ENCODE measurements at regions not wholly inside any gene's neighbourhood (a gene's known extent, or its start where the extent isn't known, plus 50 kb on each side); places are given as distances from the start of the nearest gene placed in this dataset.

GRCh38 chr7:156109988-156110387 lies 297.7 kb upstream of the SHH start:
- TF ChIP-seq JUN (IDR thresholded peaks at IDR 0.05; ENCODE audit: borderline replicate concordance, insufficient read depth, insufficient read length, low read depth) (no peak), EZH2 (IDR thresholded peaks at IDR 0.05; ENCODE audit: borderline replicate concordance, low read depth, low read length, severe bottlenecking) (no peak), POLR2A (IDR thresholded peaks at IDR 0.05; ENCODE audit: low read depth, low read length) (no peak), POLR2AphosphoS5 (IDR thresholded peaks at IDR 0.05; ENCODE audit: insufficient read depth, low read depth, low read length) (no peak), MAX (IDR thresholded peaks at IDR 0.05; ENCODE audit: insufficient read depth, insufficient read length) (no peak), GATA2 (IDR thresholded peaks at IDR 0.05; ENCODE audit: insufficient read depth, insufficient read length, low read depth, low read length) (no peak), FOS (IDR thresholded peaks at IDR 0.05; ENCODE audit: borderline replicate concordance, insufficient read depth, low read length) (no peak), MYC (IDR thresholded peaks at IDR 0.05; ENCODE audit: low read depth, low read length) (no peak)
- TF ChIP-seq, protein P1, sequence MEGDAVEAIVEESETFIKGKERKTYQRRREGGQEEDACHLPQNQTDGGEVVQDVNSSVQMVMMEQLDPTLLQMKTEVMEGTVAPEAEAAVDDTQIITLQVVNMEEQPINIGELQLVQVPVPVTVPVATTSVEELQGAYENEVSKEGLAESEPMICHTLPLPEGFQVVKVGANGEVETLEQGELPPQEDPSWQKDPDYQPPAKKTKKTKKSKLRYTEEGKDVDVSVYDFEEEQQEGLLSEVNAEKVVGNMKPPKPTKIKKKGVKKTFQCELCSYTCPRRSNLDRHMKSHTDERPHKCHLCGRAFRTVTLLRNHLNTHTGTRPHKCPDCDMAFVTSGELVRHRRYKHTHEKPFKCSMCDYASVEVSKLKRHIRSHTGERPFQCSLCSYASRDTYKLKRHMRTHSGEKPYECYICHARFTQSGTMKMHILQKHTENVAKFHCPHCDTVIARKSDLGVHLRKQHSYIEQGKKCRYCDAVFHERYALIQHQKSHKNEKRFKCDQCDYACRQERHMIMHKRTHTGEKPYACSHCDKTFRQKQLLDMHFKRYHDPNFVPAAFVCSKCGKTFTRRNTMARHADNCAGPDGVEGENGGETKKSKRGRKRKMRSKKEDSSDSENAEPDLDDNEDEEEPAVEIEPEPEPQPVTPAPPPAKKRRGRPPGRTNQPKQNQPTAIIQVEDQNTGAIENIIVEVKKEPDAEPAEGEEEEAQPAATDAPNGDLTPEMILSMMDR (IDR thresholded peaks at IDR 0.05; ENCODE audit: extremely low read depth in 1 of 2, insufficient read depth in 1 of 2, low read depth in 1 of 2, low read length in 2 of 2), result no peak
